Hepatic stellate cell (primary cell): ENCODE measurements at regions not wholly inside any gene's neighbourhood (a gene's known extent, or its start where the extent isn't known, plus 50 kb on each side); places are given as distances from the start of the nearest gene placed in this dataset.

ENCODE experiments used
- DNase-seq: peaks from one replicate; pipeline ENCODE4 v3.0.0; 2011; ENCODE audit warnings: low spot score

GRCh38 chr10:128560993-128561392 lies 434.8 kb upstream of the MKI67 start:
- no peak for DNase-seq

GRCh38 chr10:128563387-128563786 lies 437.2 kb upstream of the MKI67 start:
- DNase-seq, result no peak

GRCh38 chr10:128563904-128564303 lies 437.7 kb upstream of the MKI67 start:
- DNase-seq, result no peak

GRCh38 chr10:128566361-128566968 lies 440.2 kb upstream of the MKI67 start:
- DNase-seq, result no peak

GRCh38 chr10:128567551-128567950 lies 441.3 kb upstream of the MKI67 start:
- DNase-seq, result no peak

- no peak for DNase-seq
Observed at GRCh38 chr10:128568041-128568440, 441.8 kb upstream of the MKI67 start.

- DNase-seq, result no peak
Observed at GRCh38 chr10:128568491-128568890, 442.3 kb upstream of the MKI67 start.

GRCh38 chr10:128568990-128569945 lies 443.0 kb upstream of the MKI67 start:
- no peak for DNase-seq

GRCh38 chr10:128570319-128570995 lies 444.2 kb upstream of the MKI67 start:
- DNase-seq, result no peak

GRCh38 chr10:128571071-128571470 lies 444.8 kb upstream of the MKI67 start:
- DNase-seq, result no peak

- no peak for DNase-seq
Observed at GRCh38 chr10:128571745-128572144, 445.5 kb upstream of the MKI67 start.

GRCh38 chr10:128572696-128573095 lies 446.5 kb upstream of the MKI67 start:
- no peak for DNase-seq

GRCh38 chr10:128573281-128573845 lies 447.1 kb upstream of the MKI67 start:
- no peak for DNase-seq

GRCh38 chr10:128573986-128574385 lies 447.8 kb upstream of the MKI67 start:
- no peak for DNase-seq

- no peak for DNase-seq
Observed at GRCh38 chr10:128574581-128575210, 448.5 kb upstream of the MKI67 start.

GRCh38 chr10:128575761-128576160 lies 449.5 kb upstream of the MKI67 start:
- no peak for DNase-seq

GRCh38 chr10:128576336-128576735 lies 450.1 kb upstream of the MKI67 start:
- DNase-seq, result no peak

- DNase-seq, result no peak
Observed at GRCh38 chr10:128576943-128577670, 450.9 kb upstream of the MKI67 start.

- DNase-seq, result no peak
Observed at GRCh38 chr10:128577958-128578750, 451.9 kb upstream of the MKI67 start.

- DNase-seq, result no peak
Observed at GRCh38 chr10:128578766-128579165, 452.5 kb upstream of the MKI67 start.
